ENCODE measurements at regions not wholly inside any gene's neighbourhood (a gene's known extent, or its start where the extent isn't known, plus 50 kb on each side); places are given as distances from the start of the nearest gene placed in this dataset.

DNA sequence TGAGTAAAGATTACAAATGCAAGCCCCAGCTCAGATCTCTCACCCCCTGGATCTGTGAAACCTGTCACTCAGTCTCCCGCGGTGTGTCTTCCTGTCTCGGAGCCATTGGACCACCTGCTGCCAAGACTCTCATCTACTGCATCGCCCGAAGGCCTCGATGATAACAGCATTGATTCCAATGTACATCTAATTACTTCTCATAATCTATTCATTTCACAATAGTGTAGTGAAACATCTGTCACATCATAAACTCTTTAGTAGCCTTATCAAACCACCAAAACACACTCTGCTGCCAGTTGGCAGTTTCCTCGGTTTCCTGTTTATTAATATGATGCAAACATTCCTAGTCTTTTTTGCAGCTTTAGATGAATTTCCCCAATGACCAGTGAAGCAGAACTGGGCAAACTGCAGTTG, 220.3 kb downstream of the POU4F1 start:
- ChIA-PET POLR2A (ENCODE audit: low non-redundant PET) (no interaction called here), CTCF (no interaction called here)

DNA sequence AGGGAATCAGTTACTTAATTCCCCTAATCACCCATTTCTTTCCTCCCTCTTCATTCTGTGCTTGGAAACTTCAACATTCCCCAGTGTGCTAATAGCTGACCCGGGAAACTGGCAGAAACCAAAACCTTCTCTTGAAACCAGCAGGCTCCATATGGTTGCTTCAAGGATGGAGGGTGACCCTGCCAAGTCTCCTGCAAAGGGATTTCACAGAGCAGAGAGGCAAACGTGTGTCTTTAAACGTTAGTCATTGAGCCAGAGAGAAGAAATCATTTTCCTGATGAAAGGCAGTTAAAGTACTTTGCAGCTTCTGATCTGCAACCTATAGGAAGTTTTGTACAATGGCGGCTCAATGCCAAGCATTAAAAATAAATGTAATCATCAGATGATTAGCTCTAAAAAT, 220.9 kb downstream of the POU4F1 start:
- no peak for TF ChIP-seq EZH2 (IDR thresholded peaks at IDR 0.05; ENCODE audit: borderline replicate concordance, low read depth, low read length, poor library complexity, severe bottlenecking)
- TF ChIP-seq, protein P1, sequence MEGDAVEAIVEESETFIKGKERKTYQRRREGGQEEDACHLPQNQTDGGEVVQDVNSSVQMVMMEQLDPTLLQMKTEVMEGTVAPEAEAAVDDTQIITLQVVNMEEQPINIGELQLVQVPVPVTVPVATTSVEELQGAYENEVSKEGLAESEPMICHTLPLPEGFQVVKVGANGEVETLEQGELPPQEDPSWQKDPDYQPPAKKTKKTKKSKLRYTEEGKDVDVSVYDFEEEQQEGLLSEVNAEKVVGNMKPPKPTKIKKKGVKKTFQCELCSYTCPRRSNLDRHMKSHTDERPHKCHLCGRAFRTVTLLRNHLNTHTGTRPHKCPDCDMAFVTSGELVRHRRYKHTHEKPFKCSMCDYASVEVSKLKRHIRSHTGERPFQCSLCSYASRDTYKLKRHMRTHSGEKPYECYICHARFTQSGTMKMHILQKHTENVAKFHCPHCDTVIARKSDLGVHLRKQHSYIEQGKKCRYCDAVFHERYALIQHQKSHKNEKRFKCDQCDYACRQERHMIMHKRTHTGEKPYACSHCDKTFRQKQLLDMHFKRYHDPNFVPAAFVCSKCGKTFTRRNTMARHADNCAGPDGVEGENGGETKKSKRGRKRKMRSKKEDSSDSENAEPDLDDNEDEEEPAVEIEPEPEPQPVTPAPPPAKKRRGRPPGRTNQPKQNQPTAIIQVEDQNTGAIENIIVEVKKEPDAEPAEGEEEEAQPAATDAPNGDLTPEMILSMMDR (conservative IDR thresholded peaks at IDR 0.05; ENCODE audit: low read depth, low read length), result no peak
- Histone ChIP-seq H3K27me3 (replicated peaks; ENCODE audit: insufficient read depth, low read depth, low read length, poor library complexity) (no peaks in the 10 kb centered on the region), H3K4me1 (ENCODE audit: insufficient read depth, low read length, poor library complexity, severe bottlenecking) (peaks cover 33% of the 10 kb centered on the region), H3K9me3 (ENCODE audit: low read depth, low read length, poor library complexity, severe bottlenecking) (no peaks in the 10 kb centered on the region), H3K36me3 (ENCODE audit: insufficient read depth, low read length, poor library complexity, severe bottlenecking) (no peaks in the 10 kb centered on the region), H3K27ac (ENCODE audit: low read depth, low read length, poor library complexity, severe bottlenecking) (peak overlapping the region; percentile 74), H3K4me3 (ENCODE audit: low read depth, low read length, poor library complexity, severe bottlenecking) (peak overlapping the region; percentile 29)
- ChIA-PET POLR2A (ENCODE audit: low non-redundant PET) (no interaction called here), CTCF (no interaction called here)
- intact Hi-C loops (cut with micrococcal nuclease; ENCODE audit: unreplicated experiment), result loop anchor here (5.0 kb wide), 1 partner anchor 225 kb away; no protein-coding TSS in a partner anchor
- no TSS peak for BruUV-seq (replicated peaks)
- DNase-seq (ENCODE audit: low spot score), result peak; percentile 63

More for the DNA sequence above, 220.3 kb downstream of the POU4F1 start:
- no TSS peak for BruUV-seq (replicated peaks)
- peak overlapping the region; percentile 74 for H3K27ac ChIP-seq (ENCODE audit: low read depth, low read length, poor library complexity, severe bottlenecking)
- peak; percentile 96 for DNase-seq (ENCODE audit: low spot score)
- H3K4me3 ChIP-seq (ENCODE audit: low read depth, low read length, poor library complexity, severe bottlenecking), result peak overlapping the region; percentile 29
- no peaks in the 10 kb centered on the region for H3K36me3 ChIP-seq (ENCODE audit: insufficient read depth, low read length, poor library complexity, severe bottlenecking)
- H3K9me3 ChIP-seq (ENCODE audit: low read depth, low read length, poor library complexity, severe bottlenecking), result no peaks in the 10 kb centered on the region
- no peaks in the 10 kb centered on the region for H3K27me3 ChIP-seq (replicated peaks; ENCODE audit: insufficient read depth, low read depth, low read length, poor library complexity)
- intact Hi-C loops (cut with micrococcal nuclease; ENCODE audit: unreplicated experiment), result loop anchor here (5.0 kb wide), 1 partner anchor 224 kb away; no protein-coding TSS in a partner anchor
- TF ChIP-seq EZH2 (IDR thresholded peaks at IDR 0.05; ENCODE audit: borderline replicate concordance, low read depth, low read length, poor library complexity, severe bottlenecking), result no peak
- TF ChIP-seq, protein P1 (conservative IDR thresholded peaks at IDR 0.05; ENCODE audit: low read depth, low read length), result no peak
- H3K4me1 ChIP-seq (ENCODE audit: insufficient read depth, low read length, poor library complexity, severe bottlenecking), result peaks cover 33% of the 10 kb centered on the region

DNA sequence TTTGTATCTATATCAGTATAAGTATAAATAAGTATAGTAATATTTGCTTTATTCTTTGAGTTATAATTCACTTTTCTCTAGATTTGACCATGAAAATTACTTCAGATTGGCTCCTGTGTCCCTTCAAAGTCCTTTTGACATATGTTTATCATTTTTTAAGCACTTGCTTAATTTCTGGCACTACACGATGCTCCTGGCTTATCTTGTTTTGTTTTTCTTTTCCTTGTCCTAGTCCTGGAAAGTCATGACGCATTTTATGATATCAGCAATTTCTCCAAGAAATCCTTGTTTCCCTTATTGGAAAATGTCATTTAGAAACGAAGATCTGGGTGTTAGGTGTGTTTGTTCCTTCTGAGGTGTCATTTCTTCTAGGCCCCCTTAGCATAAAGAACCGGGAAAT, 226.5 kb downstream of the POU4F1 start:
- H3K27ac ChIP-seq (ENCODE audit: low read depth, low read length, poor library complexity, severe bottlenecking), result no peak overlapping the region
- TF ChIP-seq, protein P1 (conservative IDR thresholded peaks at IDR 0.05; ENCODE audit: low read depth, low read length), result no peak
- TF ChIP-seq EZH2 (IDR thresholded peaks at IDR 0.05; ENCODE audit: borderline replicate concordance, low read depth, low read length, poor library complexity, severe bottlenecking), result no peak
- POLR2A ChIA-PET (ENCODE audit: low non-redundant PET), result no interaction called here
- no TSS peak for BruUV-seq (replicated peaks)
- intact Hi-C loops (cut with micrococcal nuclease; ENCODE audit: unreplicated experiment), result no loop called here
- no peak for DNase-seq (ENCODE audit: low spot score)
- CTCF ChIA-PET, result no interaction called here
- no peaks in the 10 kb centered on the region for H3K27me3 ChIP-seq (replicated peaks; ENCODE audit: insufficient read depth, low read depth, low read length, poor library complexity)
- no peaks in the 10 kb centered on the region for H3K9me3 ChIP-seq (ENCODE audit: low read depth, low read length, poor library complexity, severe bottlenecking)
- no peak overlapping the region for H3K4me3 ChIP-seq (ENCODE audit: low read depth, low read length, poor library complexity, severe bottlenecking)
- H3K4me1 ChIP-seq (ENCODE audit: insufficient read depth, low read length, poor library complexity, severe bottlenecking), result peaks cover 10% of the 10 kb centered on the region
- H3K36me3 ChIP-seq (ENCODE audit: insufficient read depth, low read length, poor library complexity, severe bottlenecking), result no peaks in the 10 kb centered on the region
